ENCODE measurements at regions not wholly inside any gene's neighbourhood (a gene's known extent, or its start where the extent isn't known, plus 50 kb on each side); places are given as distances from the start of the nearest gene placed in this dataset.

GRCh38 chr16:35186045-35186759 is 1726.8 kb downstream of the TP53TG3F start:
- TF ChIP-seq CTCF (IDR thresholded peaks at IDR 0.05) (no peak), POLR2A (IDR thresholded peaks at IDR 0.05) (no peak), EP300 (IDR thresholded peaks at IDR 0.05) (no peak)
